ENCODE measurements at regions not wholly inside any gene's neighbourhood (a gene's known extent, or its start where the extent isn't known, plus 50 kb on each side); places are given as distances from the start of the nearest gene placed in this dataset.
A peak's percentile ranks its signal among the peaks of the same experiment; 100 is the strongest.

DNA sequence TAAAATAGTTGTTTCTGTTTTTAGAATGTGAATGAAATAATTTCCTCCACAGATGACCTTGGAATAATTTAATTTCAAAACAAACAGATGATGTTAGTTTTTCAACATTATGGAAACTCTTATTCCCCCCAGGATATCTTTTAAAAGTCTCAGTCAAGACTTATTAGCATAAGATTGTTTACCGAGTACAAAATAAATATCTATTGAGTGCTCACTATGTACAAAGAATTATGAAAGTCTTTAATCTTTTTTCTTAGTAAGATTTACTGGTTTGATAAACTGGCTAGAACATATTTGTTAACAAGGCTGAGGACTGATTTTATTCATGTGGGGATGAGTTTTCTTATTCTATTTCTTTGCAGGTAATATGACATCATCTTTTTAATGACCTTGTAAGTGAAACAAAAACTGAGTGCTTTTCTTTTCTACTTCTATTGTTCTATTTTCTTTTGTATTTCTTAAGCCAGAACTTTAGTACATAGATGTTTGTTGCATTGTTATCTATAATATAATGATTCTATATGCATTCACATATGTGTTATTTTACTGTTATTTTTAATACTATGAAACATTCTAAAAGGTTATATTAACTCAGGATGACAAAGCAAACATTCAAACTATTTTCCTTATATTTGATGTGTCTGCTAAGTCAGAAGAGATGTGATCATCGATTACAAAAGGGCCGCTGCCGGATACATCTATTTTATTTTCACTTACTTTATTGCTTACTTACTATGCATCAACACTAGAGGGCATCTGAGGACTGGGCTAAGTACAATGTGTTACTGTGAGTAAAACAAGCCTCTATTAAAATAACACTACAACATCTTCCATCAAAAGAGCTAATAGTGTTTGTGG, 111.0 kb upstream of the ARHGAP42 start:
- TF ChIP-seq, protein P1, sequence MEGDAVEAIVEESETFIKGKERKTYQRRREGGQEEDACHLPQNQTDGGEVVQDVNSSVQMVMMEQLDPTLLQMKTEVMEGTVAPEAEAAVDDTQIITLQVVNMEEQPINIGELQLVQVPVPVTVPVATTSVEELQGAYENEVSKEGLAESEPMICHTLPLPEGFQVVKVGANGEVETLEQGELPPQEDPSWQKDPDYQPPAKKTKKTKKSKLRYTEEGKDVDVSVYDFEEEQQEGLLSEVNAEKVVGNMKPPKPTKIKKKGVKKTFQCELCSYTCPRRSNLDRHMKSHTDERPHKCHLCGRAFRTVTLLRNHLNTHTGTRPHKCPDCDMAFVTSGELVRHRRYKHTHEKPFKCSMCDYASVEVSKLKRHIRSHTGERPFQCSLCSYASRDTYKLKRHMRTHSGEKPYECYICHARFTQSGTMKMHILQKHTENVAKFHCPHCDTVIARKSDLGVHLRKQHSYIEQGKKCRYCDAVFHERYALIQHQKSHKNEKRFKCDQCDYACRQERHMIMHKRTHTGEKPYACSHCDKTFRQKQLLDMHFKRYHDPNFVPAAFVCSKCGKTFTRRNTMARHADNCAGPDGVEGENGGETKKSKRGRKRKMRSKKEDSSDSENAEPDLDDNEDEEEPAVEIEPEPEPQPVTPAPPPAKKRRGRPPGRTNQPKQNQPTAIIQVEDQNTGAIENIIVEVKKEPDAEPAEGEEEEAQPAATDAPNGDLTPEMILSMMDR (IDR thresholded peaks at IDR 0.05), result peak in 5 of 7 experiments; percentile 46 to 76 (median 68)
- no peak for TF ChIP-seq POLR2AphosphoS5 (IDR thresholded peaks at IDR 0.05)

Data from stomach (tissue), 4 donors.